Dermis microvascular lymphatic vessel endothelial cell (primary cell): ENCODE measurements at regions not wholly inside any gene's neighbourhood (a gene's known extent, or its start where the extent isn't known, plus 50 kb on each side); places are given as distances from the start of the nearest gene placed in this dataset.

Experiments
- DNase-seq, 2 donors: peaks; one replicate each; pipeline versions ENCODE4 v3.0.0 to v3.0.0-alpha.2; 2010; ENCODE audit warnings: low read depth in 2 of 2

DNA sequence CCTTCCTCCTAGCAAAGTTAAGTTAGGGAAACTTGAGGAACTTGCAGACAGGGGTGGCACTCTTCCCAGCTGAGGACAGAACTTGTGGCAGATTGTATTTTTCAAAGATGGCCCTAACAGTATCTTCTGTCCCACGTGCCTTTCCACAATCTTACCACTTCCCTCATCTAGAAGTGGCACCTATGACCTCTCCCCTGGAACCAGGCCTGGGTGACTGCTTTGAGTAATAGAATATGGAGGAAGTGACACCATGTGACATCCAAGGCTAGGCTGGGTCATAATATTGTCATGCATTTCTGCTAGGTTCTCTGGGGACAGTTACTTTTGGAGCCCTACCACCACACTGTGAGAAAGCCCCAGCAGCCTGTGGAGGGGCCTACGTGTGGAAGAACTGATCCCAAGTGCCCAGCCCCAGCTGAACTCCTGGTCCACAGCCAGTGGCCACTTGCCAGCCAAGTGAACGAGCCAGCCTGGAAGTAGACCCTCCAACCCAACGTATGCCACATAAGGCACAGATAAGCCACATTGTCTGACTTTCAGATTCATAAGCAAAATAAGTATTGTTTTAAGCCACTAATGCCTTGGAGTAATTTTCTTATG, 193.7 kb downstream of the PTPN20 start:
- no peak for DNase-seq

DNA sequence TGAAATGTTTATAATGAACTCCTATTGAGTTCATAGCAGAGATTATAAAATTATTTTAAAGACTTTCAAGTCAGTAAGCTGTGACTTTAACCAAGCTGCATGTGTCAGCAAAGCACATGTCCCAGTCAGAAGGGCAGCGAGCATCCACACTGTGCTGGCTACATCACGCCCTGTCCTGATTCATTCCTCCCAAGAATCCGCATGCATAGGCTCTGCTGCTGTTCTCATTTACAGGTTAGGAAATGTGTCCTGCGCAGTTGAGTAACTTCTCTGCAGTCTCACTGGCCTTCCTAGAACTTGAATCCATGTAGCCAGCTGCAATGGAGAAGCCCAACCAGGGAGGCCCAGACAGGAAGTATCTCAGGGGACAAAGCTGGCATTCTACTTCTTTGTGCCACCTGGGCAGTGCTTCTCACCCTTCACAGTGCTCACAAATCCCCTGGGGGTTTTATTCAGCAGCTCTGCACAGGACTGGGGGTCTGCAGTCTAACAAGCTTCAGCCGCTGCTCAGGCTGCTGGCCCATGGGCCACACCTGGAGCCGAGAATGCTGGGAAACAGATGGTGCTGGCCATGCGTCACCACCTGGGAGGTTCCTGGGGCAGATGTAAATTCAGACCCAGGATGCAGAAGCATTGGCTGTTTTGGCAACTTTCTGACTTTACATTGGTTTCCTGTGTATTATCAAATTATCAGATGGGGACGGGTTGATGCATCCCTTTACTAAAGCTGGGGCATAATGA, 192.8 kb upstream of the GDF10 start:
- DNase-seq = no peak

DNA sequence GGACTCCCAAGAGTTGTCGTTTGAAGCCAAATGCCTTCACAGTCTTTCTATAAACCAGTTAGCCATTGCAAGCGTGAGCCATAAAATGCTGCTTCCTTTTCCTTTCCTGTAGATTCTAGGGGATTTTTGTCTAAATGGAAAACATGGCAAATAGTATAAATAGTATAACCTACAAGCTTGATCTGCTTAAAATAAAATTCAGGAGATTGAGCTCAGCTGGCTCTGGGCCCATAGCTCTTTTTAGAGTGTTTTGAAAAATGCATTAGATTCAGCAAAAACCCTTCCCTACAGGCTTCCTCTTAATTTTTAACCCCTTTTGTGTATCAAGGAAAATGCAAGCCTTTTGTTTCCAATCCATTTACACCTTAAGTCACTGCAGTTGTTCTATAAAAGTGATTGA, 190.1 kb upstream of the GDF10 start:
- no peak for DNase-seq

DNA sequence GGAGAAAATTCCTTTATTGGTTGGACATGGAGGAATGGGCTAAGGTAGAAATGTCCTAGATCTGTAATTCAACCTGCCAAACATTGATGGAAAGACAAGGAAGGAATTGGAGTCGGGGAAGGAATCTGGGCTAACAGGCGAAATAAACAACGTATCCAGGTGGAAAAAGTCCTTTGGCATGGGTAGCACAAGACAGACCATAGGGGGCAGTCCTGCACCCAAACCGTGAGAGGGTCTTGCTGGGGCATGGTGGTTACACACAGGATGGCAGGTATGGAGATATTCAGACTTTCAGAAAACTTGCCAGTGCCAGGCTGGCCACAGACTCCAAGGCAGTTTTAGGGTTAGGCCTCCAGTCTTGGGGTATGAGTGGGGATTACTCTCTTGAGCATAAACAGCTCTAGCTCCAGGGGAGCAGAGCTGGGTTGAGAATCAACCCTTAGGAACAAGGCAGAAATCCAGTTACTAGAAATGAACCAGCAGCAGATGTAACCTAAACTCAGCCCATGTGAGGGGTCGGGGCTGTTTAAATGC, 188.6 kb upstream of the GDF10 start:
- no peak for DNase-seq

DNA sequence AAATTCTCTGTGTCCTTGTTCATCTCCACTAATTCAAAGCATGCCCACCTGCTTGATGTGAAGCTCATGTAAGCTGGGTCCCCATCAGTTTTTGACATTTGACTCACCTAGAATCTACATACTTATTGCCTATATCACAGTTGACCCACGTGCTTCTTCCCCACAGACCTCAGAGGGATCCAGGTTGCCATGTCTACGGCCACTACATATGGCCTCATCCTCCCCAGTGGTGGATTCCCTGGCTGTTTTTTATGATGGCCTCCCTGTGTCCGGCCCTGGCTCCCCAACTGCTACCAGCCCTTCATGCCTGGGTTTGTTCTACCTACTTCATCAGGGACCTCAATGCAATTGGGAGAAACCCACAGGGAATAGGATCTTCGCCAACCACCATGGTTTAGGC, 187.4 kb upstream of the GDF10 start:
- no peak for DNase-seq

DNA sequence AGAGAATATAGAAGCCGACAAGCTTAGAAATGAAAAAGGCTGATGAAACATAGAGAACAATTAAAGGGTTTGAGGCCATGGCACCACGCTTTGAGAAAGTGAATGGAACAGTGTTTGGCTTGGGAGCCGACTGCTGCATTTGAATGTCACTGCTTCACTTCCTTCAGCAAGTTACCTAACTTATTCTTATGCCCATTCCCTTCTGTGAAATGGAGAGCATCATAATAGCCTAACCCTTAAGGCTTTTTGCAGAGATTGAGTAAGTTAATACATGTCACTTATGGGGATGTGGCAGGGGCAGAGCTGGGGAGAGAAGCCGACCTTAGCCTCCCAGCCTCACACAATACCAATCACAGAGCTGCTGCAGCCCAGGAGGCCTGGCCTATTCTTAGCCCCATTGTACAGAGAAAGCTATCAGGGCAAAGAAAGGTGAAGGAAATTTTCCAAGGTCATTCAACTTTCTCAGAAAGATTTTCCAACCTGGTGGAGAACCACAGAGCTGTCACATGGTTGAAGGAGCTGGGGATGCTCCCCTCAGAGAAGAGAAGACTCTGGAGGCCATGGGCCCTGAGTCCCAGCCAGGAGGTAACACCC, 186.0 kb upstream of the GDF10 start:
- no peak for DNase-seq

DNA sequence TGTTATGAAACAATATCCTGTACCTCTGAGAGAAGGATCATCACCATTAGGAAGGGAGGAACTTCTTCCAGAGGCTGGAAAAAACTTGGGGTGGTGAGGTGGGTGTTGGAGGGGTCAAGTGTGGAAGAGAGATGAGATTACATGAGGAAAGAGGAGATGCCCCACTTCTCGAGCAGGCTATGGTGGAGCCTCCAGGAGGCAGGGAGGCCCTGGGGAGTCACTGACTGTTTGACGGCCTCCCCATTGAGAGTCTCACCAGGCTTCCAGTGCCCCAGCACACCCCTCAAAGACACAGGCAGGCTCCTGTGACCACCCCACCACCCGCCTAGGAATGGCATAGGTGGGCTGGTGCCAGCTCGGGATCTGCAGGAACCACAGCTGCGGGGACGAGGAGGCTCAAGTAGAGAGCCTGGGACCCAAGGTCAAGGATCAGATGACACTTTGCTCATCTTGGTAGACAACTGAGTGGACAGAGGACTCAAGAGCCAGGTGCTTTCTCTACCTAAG, 185.3 kb upstream of the GDF10 start:
- no peak for DNase-seq

DNA sequence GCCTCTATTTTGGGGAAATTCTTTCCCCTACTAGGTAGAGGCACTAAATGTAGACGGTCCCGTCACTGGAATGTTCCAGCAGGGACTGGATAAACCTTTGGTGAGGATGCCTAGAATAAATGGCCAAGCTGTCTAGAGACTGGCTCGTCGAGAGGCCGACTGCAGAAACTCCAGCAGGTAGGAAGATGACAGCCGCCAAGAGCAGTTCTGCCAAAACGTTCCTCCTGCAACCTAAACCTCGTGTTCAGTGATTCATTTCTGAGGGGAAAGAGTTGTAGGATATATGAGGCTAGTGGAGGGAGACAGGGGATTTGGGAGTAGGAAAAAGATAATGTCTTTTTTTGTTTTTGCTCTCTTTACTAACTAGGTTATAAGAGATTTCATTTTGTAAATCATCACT, 184.7 kb upstream of the GDF10 start:
- DNase-seq = no peak

DNA sequence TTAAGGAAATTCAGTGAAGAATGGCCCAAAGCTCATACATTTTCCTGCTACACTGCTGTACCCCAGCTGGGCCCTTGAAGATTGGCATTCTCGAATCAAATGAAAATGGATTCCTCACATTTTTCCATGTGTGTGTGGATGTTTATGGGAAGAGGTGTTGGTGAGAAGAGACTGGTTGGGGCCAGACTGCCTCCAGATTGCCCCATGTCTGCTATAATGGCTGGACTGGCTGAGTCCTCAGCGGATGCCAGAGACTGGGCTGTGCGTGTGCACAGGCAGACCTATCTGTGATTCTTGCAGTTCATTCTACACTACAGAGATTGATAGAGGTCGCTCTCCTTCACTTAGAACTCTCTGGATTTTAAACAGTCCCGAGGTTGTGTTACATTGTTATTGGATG, 183.6 kb upstream of the GDF10 start:
- no peak for DNase-seq

DNA sequence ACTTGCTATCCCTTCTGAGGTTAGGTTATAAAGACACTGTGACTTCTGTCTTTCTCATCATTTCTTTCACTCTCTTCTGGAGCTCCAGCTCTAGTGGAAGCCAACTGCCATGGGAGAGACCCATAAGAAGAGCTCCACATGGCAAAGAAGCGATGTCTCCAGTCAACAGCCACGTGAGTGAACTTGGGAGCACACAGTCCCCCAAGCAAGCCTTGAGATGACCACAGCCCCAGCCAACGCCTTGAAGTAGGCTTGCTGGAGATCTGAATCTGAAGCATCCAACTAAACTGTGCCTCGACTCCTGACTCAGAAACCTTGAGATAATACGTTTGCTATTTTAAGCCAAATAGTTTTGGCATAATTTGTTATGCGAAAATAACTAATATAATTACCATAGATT, 181.7 kb upstream of the GDF10 start:
- no peak for DNase-seq

DNA sequence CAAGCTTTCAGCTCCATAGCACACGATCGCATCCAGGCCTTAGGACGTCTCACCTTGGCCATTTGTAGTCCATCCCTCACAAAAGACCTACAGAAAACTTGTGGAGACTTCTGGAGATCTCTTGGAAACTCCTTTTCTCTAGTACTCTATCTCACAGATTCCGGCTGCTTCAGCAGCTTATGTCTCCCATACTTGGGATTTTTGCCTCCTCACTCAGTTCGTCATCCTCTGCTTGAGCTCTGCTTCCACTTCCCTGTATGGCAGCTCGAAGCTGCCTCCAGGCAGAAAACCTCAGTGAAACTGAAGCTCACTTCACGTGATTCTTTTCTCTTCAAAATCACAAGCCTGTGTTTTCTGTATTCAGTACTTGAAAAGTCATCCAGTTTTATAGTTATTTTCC, 178.7 kb upstream of the GDF10 start:
- no peak for DNase-seq

DNA sequence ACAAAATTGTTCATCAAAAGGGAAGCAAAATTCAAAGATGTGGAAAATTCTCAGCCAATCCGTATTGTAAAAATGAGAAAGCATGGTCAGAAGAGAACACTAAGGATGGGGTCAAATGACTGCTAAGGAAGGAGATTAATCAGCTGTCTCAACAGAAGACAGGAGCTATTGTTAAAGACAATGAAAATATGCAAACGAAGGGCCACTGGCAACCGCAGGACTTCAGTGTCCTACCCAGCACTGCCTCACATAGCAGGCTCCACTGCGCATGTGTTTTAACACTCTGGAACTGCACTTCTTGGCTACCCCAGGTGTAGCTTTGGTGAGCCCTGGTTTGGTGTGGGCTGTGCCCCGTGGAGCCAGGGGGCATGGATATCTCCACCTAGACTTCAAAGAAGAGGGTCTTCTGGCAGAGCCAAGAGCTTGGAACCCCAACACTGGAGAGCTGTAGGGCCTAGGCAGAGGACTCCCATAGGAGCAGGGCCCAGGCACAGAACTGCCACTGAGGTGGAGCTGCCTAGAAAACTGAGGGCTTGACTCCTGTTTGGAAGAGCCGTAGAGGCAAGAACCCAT, 176.2 kb upstream of the GDF10 start:
- DNase-seq = no peak

DNA sequence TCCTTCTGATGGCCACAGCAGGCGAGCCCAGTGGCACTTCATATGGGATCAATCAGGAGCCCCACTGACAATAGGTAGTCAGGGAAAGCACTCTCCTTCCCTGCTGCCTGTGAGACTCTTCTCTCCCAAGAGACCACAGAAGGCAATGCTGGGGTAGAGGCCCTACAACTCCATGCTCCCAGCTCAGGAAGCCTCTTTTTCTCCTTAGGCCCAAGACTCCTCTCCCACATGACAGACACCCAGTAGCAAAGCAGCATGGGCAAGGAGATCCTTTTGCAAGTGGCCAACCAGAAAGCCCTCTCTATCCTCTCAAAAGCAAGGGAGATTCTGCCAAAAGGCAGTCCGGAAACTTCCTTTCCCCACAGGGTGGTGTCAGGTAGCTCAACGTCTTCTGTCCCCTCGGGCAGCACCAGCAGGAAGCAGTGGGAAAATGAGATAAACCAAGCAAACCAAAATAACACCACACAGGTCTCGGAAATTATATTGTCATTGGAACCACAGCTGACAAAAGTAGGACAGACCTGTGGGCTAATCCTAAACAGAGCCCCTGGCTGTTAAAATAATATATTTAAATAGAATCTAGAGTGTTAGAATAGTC, 172.7 kb upstream of the GDF10 start:
- no peak for DNase-seq

DNA sequence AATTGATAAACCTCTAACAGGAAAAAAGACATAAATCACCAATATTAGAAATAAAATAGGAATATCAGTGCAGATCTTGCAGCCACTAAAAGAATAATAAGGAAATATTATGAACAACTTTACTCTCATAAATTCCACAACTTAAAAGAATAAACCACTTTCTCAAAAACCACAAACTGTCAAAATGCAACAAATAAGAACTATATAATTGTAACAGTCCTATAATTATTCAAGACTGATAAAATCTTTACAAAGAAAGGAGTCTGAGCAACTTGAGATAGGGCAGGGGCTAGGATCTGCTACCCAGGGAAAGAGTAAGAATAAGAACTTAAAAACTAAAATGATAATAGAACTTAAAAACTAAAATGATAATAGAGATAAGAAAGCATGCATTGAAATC, 169.5 kb upstream of the GDF10 start:
- no peak for DNase-seq

DNA sequence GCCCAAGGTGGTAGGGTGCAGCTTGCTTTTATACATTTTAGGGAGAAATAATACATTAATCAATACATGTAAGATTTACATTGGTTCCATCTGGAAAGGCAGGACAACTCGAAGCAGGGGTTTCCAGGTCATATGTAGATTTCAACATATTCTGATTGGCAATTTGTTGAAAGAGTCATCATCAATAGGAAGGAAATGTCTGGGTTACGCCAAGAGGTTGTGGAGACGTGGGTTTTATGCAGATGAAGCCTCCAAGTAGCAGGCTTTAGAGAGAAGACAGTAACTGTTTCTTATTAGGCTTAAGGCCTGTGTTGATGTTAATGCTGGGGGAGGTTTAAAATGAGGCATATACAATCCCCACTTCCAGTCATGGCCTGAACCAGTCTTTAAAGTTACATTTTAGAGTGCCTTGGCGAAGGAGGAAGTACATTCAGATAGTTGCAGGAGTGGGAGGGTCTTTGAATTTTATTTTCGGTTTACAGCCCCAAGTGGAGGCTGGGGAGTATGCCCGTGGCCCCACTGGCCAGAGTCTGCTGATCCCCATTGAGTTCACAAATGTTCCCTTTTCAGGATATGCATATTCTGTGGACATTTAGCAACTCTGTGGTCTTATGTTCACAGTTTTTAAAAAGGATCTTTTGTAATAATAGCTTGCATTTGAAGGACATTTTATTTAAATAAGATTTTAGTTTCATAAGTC, 166.0 kb upstream of the GDF10 start:
- DNase-seq = no peak

DNA sequence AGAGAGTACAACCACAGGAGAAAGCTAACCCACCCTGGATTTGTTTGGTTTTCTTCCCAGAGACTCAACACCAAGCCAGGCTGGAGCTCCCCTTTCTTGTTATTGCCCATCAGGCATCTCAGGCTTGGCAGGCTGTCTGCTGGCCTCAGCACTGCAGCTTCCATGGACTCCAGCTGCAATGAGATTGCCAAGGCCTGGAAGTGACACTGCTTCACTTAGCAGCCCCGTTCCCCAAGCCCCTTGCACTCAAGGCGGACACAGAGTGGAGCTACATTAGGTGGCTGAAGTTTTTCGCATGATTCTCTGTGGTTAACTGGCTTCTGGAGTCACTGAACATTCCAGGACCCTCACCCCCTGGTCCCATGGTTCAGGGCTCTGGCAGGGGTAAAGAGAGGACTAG, 163.1 kb upstream of the GDF10 start:
- no peak for DNase-seq

DNA sequence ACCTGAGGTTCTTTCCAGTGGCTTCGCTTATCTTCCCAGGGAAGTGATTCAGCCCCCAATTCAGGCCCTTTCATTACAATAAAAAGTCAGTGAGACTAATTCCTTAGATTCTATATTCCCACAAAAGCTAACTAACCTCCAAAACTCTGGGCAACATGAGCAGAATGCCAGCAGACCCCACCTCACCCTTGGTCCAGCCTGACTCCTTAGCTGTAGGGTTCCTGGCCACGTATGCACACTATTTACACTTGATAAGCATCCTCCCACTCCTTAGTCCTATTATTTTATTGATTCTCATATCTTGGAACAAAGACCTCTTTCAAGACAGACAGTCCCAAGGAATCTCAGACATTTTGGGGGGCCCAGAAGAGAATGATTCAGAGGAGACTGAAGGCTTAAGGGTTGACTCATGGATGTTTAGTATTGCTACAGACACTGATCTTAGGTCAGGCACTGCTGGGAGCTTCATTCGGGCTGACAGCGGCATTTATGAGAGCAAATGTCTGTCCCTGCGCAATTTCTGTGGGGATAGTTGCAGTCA, 162.6 kb upstream of the GDF10 start:
- no peak for DNase-seq

DNA sequence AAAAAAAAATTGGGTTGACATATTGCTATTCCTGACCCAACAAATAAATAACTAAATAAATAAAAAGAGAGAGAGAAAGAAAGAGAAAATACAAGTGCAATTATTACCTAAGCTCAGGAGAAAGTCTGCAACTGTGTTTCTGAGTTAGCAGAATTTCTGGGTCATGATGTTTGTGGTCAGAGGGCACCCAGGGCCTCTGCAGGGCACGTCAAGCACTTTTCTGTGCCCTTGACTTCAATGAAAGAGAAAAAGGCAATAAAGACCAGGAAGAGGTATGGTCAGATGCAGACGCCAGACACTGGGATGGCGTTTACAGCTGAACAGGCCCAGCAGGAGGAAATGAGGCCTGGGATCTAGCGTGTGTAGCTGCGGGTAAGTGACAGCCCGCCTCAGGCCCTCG, 160.9 kb upstream of the GDF10 start:
- DNase-seq = no peak

DNA sequence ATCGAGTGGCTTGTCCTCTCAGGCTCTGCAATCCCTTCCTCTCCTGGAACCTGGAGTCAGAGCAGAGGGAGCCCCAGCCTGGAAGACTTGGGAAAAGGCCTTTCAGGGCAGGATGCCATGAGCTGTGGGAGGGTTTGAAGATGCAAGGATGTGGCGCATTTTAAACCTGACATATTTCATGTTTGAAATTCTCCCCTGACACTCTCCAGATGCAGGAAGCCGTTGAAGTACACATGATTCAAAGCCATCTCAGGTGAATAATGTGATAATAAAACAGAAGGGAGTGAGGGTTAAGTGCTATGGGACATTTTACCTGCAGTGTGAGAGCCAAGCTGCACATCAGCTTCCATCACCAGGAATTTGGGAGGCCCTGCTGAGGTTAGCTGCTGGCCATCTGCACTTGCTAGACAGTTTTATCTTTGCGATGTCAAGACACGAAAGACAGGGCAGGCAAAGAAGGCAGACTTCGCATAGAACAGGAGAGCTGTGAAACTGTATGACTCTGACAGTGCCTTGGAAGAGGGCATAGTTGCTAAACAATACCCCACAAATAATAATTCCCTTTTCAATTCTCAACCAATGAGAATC, 159.1 kb upstream of the GDF10 start:
- no peak for DNase-seq

DNA sequence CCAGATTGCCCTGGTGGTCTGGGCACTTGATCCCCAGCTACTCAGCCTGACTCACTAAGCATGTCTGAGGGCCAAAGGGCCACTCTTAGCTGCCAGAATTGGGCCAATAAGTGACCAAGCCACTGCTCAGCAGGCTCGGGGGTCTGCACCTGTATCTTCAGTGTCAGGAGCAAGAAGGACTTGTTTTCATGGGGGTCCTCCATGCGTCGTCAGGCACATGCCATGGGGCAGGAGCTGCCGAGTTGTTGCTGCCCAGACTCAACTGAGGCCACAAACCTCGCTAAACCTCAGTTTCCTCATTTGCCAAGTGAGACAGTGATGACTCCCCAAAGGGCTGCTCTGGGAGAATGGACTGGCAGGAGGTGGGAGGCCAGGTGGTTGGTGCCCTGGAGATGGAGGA, 158.6 kb upstream of the GDF10 start:
- DNase-seq = no peak

DNA sequence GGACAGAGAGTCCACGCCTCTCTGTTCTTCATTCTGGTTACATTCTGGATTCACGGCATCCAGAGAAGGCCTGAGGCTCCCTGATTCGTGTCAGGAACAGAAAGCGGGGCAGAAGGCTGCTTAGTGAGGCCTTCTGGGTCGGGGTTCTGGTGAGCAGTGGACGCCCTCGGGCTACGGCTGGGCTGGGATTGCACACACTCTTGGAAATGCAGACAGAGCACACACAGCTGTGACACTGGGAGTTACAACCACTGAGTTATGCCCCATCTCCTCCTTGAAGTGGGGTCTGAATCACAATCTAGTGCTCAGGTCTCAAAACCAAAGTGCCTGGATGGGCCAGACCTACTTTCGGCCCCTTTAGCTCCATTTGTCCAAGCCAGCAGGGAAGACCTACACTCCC, 156.9 kb upstream of the GDF10 start:
- no peak for DNase-seq
